ENCODE measurements at regions not wholly inside any gene's neighbourhood (a gene's known extent, or its start where the extent isn't known, plus 50 kb on each side); places are given as distances from the start of the nearest gene placed in this dataset.
"Not testable (repeated sequence)": the region's sequence is repeated elsewhere in the genome, so short reads cannot be mapped to it uniquely, and the experiment has no call there.

DNA sequence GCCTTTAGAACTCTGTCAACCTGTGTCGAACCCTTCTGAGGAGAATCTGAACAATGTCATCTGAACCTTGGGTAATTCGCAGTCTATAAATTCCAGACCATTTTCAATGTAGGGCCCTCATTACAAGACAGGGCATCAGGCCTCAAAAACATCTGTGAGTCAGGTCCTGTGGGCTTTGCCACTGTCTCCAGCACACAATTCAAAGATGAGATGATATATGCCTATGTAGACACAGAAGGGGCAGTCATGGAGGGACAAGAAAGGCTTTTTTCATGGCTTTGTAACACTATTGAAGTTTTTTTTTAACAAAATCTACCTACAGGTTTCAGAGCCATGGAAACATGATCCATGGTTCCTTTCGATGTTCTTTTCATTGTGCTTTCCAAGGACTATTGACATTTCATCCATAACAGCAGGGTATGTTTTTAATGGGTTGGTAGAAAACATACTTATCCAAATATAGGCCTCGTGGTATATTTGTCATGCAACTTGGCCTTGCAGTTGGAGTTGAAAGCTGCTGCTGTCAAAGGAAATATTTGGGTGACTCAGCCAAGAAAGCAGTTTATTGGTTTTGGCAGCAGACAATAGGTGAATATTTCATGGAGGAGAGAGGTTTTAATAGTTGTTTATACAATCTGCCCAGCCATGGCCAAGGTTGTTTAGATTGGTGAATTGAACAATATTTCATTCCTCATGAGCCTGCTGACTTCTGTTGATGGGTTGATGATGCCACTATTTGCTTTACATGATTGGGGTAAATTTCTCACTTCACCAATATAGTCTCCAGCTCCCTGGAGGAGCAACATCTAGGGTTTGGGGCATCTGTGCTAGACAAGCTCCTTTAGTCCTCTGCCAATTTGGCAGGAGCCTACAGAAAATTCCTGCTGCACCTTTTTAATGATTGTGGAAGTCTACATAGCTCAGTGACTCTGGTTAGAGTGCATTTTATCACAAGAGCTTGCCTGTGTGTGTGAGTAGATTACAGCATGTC, 158.4 kb upstream of the TMEM72 start:
- peak; percentile 69 for FAIRE-seq

DNA sequence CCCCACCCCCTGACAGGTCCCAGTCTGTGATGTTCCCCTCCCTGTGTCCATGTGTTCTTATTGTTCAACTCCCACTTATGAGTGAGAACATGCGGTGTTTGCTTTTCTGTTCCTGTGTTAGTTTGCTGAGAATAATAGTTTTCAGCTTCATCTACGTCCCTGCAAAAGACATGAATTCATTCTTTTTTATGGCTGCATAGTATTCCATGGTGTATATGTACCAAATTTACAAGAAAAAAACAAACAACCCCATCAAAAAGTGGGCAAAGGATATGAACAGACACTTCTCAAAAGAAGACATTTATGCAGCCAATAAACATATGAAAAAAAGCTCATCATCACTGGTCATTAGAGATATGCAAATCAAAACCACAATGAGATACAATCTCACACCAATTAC, 156.8 kb upstream of the TMEM72 start:
- not testable (repeated sequence) for FAIRE-seq

DNA sequence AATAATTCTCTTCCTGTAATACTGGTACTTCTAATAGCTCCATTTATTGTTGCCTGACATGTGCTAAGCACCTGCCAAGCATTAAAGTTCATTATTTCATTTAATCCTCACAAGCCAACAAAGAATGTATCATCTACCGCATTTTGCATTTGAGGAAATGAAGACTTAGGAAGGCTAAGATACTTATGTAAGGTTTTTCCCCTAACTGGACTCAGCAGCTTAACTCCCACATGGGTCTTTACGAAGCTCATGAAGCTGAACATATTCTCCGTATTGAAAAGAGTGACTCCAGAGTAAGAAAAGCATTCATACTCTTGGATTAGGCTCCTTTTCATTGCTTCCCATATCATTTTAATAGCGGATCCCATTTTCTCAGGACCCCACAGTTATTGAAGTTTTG, 155.7 kb upstream of the TMEM72 start:
- FAIRE-seq, result no peak

DNA sequence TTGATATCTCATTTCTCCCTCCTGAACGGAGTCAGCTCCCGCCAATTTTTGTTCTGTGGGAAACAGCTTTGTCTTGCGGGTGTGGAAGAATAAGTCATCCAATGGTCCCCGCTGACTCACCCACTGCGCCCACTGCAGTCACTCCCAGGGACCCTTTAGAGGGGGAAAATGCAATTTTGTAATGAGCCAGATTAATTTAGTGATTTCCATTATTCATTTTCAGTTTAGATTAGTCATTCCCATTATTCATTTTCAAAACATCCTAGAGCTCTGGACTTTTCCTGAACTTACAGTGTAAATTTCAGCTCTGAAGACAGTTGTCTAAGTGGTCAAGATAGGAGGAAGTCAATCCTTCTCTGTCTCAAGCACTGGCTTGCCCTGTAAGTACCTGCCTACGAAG, 154.9 kb upstream of the TMEM72 start:
- no peak for FAIRE-seq

DNA sequence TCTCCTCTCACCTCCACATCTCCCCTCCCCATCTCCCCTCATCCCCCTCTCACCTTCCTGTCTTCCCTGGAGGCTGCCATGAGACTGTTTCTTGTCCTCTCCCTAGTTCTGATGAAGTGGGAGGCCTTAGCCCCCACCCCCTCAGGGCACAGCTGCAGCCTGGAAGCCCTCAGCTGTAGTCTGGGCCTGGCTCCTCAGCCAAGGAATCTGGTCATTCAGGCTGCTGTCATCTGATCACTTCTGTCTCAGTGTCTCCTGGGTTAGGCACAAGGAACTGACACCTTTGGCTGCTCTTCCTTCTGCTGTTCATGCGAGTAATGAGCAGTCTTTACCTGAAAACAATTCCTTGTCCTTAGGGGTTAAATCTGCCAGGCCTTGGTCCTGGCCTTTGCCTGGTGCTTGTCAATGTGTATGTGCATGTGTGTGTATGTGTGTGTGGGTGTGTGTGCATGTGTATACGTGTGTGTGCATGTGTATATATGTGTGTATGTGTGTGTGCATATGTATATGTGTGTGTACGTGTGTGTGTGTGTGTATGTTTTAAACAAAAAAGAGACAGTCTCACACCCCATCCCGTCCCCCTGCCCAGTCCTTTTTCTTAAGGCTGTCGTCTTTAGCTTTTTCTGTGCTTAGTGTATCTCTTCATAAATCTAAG, 153.5 kb upstream of the TMEM72 start:
- FAIRE-seq, result no peak

DNA sequence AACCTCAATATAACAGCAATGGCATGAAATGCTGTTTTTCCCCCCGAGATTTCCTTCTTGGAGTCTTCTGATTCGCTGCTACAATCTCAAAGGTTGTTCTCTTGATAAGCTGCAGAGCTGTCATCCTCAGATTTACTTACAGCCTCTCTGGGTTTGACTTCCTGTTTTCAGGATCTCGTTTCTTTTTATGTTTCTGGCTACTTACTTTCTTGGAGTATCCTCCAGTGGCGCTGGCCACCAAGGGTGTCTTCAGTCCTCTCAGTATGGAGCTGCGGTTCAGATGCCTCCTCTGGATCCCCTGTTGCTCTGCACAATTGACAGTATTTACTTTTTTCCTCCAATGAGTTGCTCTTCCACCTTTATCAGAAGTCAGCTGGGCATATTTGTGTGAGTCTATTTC, 152.0 kb upstream of the TMEM72 start:
- FAIRE-seq, result no peak

DNA sequence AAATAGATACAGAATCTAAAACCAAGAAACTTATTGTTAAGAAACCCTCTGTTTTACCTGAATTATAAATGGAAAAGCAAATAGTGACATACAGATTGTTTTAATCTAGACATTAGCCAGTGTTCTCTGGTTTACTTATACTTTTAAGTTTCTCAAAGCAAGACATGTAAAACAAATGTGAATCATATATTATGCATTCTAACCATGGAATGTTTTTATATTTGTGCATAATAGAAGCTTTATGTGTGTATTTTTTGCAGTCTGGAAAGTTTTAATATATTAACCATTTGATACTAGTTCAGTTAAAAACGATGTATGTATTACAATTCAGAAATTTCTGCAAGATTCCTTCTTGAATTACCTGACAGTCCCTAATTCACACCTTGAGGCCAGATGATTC, 150.6 kb upstream of the TMEM72 start:
- FAIRE-seq, result no peak

DNA sequence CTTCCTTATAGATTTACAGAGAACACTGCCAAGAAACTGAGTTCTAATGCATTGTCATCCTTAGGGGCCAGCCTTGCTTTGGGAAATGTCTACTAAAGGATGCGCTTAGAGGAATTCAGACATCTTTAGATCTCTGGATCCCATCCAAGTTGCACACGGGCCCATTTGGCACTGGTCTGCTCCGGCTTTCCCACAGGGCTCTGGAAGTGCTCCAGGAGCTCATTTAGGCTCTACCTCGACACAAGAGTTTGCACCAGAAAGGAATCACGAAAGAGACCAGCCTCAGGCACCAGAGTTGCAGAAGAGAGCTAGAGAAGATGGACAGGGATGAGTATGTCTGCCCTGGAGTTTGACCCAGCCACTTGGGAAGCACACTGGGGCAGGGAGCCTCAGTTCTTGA, 150.1 kb upstream of the TMEM72 start:
- no peak for FAIRE-seq

DNA sequence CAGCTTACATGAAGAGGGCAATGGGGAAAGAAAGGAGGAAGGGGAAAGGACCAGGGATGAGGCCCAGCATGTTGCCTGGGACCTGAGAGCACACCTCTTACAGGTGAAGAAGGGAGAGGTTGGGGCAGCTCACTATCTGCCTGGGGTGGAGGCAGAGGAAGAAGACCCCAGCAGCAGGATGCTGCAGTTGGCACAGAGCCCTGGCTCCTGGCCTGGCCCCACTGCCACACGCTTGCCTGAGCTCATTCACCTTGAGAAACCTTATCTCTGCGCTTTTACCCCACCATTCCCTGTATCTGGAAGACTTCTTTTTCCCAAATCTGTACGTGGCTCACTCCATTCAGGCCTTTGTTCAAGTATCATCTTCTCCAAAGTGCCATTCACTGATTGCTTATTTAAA, 147.8 kb upstream of the TMEM72 start:
- no peak for FAIRE-seq

DNA sequence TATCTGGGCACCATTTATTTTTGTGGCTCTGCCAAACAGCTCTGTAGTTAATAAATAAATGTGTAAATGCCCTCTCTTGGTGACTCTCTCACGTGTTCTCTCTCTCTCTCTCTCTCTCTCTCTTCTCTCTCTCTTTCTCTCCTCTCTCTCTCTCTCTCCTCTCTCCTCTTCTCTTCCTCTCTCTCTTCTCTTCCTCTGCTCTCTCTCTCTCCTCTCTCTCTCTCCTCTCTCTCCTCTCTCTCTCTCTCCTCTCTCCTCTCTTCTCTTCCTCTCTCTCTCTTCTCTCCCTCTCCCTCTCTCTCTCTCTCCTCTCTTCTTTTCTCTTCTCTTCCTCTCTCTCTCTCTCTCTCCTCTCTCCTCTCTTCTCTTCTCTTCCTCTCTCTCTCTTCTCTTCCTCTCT, 145.8 kb upstream of the TMEM72 start:
- no peak for FAIRE-seq

DNA sequence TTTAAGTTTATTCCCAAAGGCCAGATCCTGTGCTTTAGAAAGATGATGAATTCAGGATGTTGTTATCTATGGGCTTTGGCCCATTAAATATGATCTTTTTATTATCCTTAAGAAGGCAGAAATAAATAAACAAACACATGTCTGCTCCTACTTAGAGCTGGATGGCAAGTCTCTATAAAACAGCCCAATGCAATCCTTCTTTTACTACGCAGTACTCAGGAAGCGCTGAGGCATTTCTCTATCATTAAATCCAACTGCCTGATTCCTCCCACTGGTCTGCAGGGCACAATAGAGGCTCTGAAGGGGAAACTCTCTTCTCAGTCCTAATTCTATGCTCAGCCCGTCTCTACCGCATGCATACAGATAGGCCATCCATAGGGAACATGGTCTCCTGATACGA, 144.5 kb upstream of the TMEM72 start:
- FAIRE-seq, result no peak

DNA sequence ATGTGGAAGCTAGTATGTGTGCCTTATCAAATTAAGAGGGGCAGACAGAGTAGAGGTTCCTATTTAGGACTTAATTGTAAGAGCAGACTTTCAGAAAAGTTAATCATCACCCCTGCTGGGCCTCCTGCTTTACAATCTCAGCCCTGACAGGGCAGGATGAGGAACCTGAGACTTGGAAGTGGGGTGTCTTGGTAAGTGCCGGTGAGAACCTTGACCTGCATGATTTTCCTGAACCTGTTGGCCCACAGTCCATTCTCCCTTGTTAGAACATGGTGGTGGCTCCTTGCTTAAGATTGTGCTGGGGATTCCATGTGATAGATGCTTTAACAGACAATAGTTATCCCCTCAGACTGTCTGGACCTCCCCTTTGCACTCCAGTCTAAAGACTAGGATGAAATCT, 141.7 kb upstream of the TMEM72 start:
- FAIRE-seq, result no peak

DNA sequence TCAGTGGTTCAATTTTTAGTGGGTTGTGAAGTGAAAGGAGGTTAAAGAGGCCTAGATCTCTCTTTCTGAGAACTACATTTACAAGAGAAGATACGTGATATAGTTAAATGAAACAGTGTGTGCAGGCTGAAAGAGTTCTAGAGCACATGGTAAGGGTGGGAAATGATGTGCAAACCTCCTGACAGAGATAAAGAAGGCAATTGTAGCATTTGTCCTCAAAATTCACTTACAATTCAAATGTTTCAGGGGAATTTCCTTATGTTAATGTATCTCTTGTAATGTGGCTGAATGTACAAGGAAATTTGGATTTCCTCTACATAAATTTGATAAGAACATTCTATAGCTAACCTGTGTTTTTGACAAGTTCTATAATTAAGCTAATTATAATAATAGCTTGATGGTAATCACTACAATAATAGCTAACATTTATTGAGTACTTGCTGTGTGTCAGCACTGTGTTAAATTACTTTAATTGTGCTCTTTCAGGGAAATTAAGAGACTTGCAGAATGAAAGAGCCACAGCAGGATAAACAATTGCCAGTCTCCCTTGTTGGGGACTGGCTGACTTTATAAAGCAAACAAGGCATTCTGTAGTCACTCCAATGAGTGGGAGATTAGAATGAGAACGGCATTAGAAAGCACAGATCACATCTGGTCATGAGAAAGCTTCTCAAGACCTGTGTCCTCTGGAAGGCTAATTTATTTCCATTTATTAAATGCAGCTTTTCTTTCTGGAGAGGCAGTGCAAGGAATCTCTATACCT, 139.7 kb upstream of the TMEM72 start:
- no peak for FAIRE-seq

DNA sequence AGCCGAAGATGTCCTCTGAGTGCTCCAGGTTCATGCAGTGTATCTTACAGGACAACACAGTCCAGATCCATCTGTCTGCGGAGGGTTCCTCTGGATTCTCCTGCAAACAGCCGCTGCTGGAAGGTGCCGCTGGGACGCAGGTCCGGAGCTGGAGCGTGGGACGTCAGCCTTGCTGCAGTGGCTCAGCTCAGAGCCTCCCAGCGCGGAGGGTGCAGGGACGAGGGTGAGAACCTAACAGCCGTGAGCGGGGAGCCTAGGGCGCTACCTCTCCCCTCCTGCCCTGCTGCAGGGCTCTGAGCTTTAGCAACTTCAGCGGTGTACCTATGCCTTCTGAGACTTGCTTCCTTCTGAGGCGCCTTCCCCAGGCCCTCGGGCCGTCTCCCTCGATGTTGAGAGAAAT, 137.6 kb upstream of the TMEM72 start:
- FAIRE-seq, result no peak

DNA sequence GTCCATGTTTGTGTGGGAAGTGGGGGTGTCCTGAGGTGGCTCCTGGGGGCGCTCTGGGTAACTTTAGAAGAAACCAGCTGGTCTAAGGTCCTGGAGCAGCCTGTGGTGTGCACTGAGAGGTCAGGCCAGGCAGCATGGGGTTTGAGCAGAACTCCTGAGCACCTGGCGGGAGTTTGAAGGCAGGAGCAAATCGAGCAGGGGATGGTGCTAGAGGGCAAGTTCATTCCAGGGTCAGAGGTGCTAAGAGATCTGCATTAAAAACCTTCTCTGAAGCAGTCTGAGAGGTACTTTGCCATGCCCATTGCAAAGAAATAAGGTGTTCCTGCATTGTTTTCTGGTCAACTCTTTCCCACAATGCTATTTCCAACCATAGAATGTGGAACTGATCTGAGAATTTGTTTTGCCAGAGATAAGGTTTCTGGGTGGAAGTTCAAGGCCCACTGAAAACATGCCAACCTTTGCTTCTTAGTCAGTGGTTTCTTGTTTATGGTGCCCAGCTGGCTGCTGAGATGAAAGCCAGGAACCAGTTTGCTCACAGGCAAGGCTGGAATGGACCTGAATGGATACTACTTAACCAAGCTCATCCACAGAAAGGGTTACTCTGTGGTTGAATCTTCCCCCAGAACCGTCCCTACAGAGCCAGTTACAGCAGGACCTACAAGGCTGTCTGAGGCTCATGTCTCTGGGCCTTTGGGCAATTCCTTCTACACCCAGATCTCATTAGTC, 136.3 kb upstream of the TMEM72 start:
- no peak for FAIRE-seq

DNA sequence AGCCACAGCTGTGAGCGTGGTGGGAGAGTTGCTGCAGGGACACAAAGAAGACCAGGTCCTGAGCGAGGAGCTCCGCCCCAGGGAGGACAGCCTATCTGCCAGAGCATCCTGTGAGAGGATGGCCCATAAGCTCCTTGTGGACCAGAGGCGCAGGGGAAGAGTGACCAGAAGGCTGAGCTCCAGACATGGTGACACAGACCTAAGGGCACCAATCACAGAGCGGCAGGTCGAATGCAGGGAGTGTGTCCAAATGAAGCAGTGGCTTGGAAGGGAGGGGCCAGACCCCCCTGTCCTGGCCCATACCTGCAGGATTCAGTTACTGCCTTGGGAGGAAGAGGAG, 135.8 kb upstream of the TMEM72 start:
- FAIRE-seq, result no peak

DNA sequence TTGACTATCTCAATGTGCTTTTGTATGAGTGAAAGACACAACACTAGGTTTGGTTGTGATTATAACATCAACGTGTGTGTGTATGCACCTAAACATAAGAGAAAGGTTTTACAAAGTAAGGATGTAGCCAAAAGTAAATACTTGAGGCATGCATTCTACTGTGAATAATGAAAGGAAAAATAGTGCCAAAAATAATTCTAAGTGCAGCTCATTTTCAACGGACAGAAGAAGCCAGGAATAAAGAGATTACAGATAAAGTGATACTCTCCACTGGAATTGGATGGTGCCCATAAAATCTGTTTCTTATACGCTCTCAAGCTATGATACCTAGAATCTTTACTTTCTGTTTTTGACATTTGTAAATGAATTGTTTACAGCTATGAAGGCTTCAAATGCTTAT, 135.0 kb upstream of the TMEM72 start:
- FAIRE-seq, result no peak

DNA sequence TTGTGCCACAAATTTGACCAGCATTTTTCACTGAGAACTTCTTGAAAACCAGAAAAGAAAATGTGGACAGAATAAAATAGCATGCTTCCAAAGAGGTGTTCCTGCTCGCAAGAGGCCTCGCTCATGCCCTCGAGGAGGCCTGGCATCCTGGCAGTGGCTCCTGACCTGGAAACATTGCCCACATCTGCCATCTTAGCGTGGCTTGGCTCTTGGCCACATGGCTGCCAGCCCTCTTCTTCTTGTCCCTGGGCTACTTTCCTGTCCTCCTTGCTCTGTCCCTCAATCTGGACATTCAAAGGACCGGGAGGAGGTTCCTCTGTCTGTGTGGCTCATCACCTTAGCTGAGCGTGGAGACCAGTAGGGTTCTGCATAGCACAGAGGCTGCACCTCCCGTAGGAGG, 131.6 kb upstream of the TMEM72 start:
- FAIRE-seq, result no peak

DNA sequence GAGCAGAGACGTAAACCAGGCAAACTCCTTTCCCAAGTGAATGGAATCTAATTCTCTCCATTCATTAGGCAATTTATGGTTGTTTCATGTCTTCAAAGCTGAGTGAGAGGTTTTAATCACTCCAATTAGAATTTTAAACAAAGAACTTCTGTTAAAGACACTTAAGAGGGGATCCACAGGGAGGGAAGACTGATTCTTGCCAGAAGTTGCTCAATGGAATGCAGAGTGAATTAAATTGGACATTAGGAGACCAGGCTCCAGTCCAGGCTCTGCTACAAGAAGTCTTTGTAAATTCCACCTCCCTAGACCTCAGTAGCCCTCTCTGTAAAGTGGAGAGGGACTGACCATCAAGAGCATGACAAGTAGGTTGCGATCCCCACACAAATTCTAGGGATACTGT, 130.7 kb upstream of the TMEM72 start:
- FAIRE-seq, result no peak

DNA sequence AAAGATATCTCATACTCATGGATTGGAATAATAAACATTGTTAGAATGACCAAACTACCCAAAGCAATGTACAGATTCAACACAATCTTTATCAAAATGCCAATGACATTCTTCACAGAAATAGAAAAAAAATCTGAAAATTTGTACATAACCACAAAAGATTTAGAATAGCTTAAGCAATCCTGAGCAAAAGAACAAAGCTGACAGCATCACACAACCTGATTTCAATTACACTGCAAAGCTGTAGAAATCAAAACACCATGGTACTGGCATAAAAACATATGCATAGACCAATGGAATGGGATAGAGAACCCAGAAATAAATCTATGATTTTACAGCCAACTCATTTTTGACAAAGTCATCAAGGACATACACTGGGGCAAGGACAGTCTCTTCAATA, 130.0 kb upstream of the TMEM72 start:
- FAIRE-seq, result no peak

DNA sequence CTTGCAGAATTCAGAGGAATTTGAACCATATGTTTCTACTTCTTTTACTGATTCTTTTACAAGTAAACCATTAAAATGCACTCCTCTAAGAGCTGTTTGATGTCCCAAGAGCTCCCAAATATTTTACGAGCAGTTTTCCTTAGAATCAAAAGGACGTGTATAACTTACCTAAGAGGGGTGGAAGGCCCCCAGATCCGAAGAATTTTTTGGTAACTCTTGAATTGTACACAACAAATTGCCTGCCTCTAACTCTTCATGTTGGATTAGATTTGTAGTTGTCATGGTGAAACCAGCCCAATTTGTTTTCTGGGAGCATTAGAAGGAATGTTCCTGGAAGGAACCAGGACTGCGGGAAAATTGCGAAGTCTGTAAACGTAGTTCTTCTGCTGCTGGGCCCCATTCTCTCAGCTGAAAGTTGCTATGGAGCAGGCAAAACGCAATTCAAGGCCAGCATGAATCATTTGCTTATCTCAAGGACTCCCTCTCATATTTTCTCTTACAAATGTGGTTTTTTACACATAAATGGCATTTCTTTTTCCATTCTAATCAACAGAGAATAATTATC, 124.8 kb upstream of the TMEM72 start:
- FAIRE-seq, result no peak

DNA sequence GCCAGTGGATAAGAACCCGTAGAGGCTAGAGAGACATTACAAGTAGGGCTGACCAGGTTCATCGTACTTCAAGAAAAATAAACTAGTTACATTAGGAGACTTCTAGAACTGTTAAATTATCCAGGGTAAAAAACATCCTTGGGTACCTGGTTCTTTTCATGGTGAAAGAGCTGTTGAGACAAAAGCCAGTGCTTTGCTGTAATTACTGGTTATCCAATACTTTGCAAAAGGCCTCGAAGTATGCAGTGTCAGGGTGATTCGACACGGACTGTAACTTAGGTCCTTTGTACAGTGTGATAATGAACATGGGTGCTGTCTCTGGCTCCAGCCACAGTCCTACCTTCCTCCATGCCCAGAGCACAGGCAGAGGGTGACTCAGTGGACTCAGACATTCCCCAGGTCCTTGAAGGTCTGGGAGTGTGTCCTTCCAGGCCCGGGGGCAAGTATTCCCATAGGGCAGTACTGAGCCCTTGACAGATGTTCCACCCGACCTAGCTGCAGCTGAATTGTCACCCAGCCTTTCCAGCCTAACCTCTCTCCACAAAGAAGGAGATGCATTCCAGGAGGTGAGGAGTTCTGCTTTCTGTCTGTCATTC, 123.6 kb upstream of the TMEM72 start:
- no peak for FAIRE-seq
